Activated T-cell treated with anti-CD3 and anti-CD28 coated beads for 1 hour (primary cell): ENCODE measurements at regions not wholly inside any gene's neighbourhood (a gene's known extent, or its start where the extent isn't known, plus 50 kb on each side); places are given as distances from the start of the nearest gene placed in this dataset.
"Not testable (repeated sequence)": the region's sequence is repeated elsewhere in the genome, so short reads cannot be mapped to it uniquely, and the experiment has no call there.

ENCODE experiments used
- DNase-seq: peaks from one replicate; pipeline ENCODE4 v3.0.0-alpha.2; 2020; ENCODE audit warnings: low read depth

- DNase-seq = no peak
Observed at GRCh38 chrY:7415157-7415633, 503.6 kb upstream of the AMELY start.

GRCh38 chrY:7390056-7390455 is 478.5 kb upstream of the AMELY start:
- DNase-seq = no peak

- no peak for DNase-seq
Observed at GRCh38 chrY:7382988-7383387, 471.4 kb upstream of the AMELY start.

- DNase-seq = no peak
Observed at GRCh38 chrY:7377091-7377490, 465.5 kb upstream of the AMELY start.

GRCh38 chrY:7374485-7374884 is 462.9 kb upstream of the AMELY start:
- DNase-seq = not testable (repeated sequence)

GRCh38 chrY:7371953-7372352 is 460.4 kb upstream of the AMELY start:
- DNase-seq = not testable (repeated sequence)

- DNase-seq = not testable (repeated sequence)
Observed at GRCh38 chrY:7371026-7371425, 459.5 kb upstream of the AMELY start.

- no peak for DNase-seq
Observed at GRCh38 chrY:7359520-7359919, 448.0 kb upstream of the AMELY start.

GRCh38 chrY:7358103-7358752 is 446.7 kb upstream of the AMELY start:
- DNase-seq = no peak

GRCh38 chrY:7355891-7356290 is 444.3 kb upstream of the AMELY start:
- DNase-seq = not testable (repeated sequence)

GRCh38 chrY:7344661-7345060 is 433.1 kb upstream of the AMELY start:
- DNase-seq = peak; percentile 42

- DNase-seq = no peak
Observed at GRCh38 chrY:7343261-7343660, 431.7 kb upstream of the AMELY start.

GRCh38 chrY:7342732-7343131 is 431.2 kb upstream of the AMELY start:
- not testable (repeated sequence) for DNase-seq

- no peak for DNase-seq
Observed at GRCh38 chrY:7339391-7340087, 428.0 kb upstream of the AMELY start.

- DNase-seq = no peak
Observed at GRCh38 chrY:7336023-7336873, 424.7 kb upstream of the AMELY start.

- no peak for DNase-seq
Observed at GRCh38 chrY:7334449-7334848, 422.9 kb upstream of the AMELY start.

- DNase-seq = peak; percentile 19
Observed at GRCh38 chrY:7326296-7327246, 415.0 kb upstream of the AMELY start.

- no peak for DNase-seq
Observed at GRCh38 chrY:7325531-7325930, 414.0 kb upstream of the AMELY start.

GRCh38 chrY:7320751-7321150 is 409.2 kb upstream of the AMELY start:
- DNase-seq = no peak

- DNase-seq = not testable (repeated sequence)
Observed at GRCh38 chrY:7320171-7320570, 408.6 kb upstream of the AMELY start.

- no peak for DNase-seq
Observed at GRCh38 chrY:7318122-7318521, 406.6 kb upstream of the AMELY start.

- DNase-seq = no peak
Observed at GRCh38 chrY:7317571-7317970, 406.0 kb upstream of the AMELY start.
